ENCODE measurements at regions not wholly inside any gene's neighbourhood (a gene's known extent, or its start where the extent isn't known, plus 50 kb on each side); places are given as distances from the start of the nearest gene placed in this dataset.

GRCh38 chr3:66106788-66107187 is 68.1 kb upstream of the MAGI1 start:
- Mint-ChIP-seq H3K9me3 (no peaks in the 10 kb centered on the region), H3K4me1 (ENCODE audit: low read depth in 2 of 2) (no peaks in the 10 kb centered on the region)

GRCh38 chr3:66104535-66104934 is 65.8 kb upstream of the MAGI1 start:
- H3K4me3 Mint-ChIP-seq = no peak overlapping the region
- no peaks in the 10 kb centered on the region for H3K9me3 Mint-ChIP-seq
- H3K4me1 Mint-ChIP-seq (ENCODE audit: low read depth in 2 of 2) = no peaks in the 10 kb centered on the region
- no peaks in the 10 kb centered on the region for H3K36me3 Mint-ChIP-seq
- H3K27me3 Mint-ChIP-seq = no peaks in the 10 kb centered on the region
- ATAC-seq (no peak), DNase-seq (ENCODE audit: low spot score) (no peak)
- H3K27ac Mint-ChIP-seq = no peak overlapping the region

More at GRCh38 chr3:66106788-66107187, 68.1 kb upstream of the MAGI1 start:
- peaks cover 0 to 4% of the 10 kb centered on the region in 2 donors for H3K27me3 Mint-ChIP-seq
- ATAC-seq (no peak), DNase-seq (ENCODE audit: low spot score) (no peak)
- H3K27ac Mint-ChIP-seq = no peak overlapping the region
- H3K4me3 Mint-ChIP-seq = no peak overlapping the region
- no peaks in the 10 kb centered on the region for H3K36me3 Mint-ChIP-seq

- Mint-ChIP-seq H3K9me3 (no peaks in the 10 kb centered on the region), H3K36me3 (no peaks in the 10 kb centered on the region), H3K27ac (no peak overlapping the region), H3K4me1 (ENCODE audit: low read depth in 2 of 2) (no peaks in the 10 kb centered on the region), H3K27me3 (no peaks in the 10 kb centered on the region), H3K4me3 (no peak overlapping the region)
- ATAC-seq (no peak), DNase-seq (ENCODE audit: low spot score) (no peak)
Measured at GRCh38 chr3:66103729-66104128, 65.0 kb upstream of the MAGI1 start.

GRCh38 chr3:66101901-66102300 is 63.2 kb upstream of the MAGI1 start:
- Mint-ChIP-seq H3K4me3 (no peak overlapping the region), H3K27ac (no peak overlapping the region), H3K4me1 (ENCODE audit: low read depth in 2 of 2) (no peaks in the 10 kb centered on the region), H3K36me3 (no peaks in the 10 kb centered on the region), H3K27me3 (no peaks in the 10 kb centered on the region), H3K9me3 (no peaks in the 10 kb centered on the region)
- ATAC-seq = no peak
- no peak for DNase-seq (ENCODE audit: low spot score)

- Mint-ChIP-seq H3K4me3 (no peak overlapping the region), H3K27ac (no peak overlapping the region), H3K9me3 (peaks cover 7% of the 10 kb centered on the region), H3K4me1 (ENCODE audit: low read depth in 2 of 2) (no peaks in the 10 kb centered on the region), H3K36me3 (no peaks in the 10 kb centered on the region), H3K27me3 (no peaks in the 10 kb centered on the region)
- DNase-seq (ENCODE audit: low spot score) (no peak), ATAC-seq (no peak)
Measured at GRCh38 chr3:66099541-66100065, 60.9 kb upstream of the MAGI1 start.

- Mint-ChIP-seq H3K27me3 (no peaks in the 10 kb centered on the region), H3K27ac (no peak overlapping the region), H3K4me1 (ENCODE audit: low read depth in 2 of 2) (no peaks in the 10 kb centered on the region), H3K36me3 (no peaks in the 10 kb centered on the region), H3K9me3 (peaks cover 7% of the 10 kb centered on the region), H3K4me3 (no peak overlapping the region)
- DNase-seq (ENCODE audit: low spot score) (no peak), ATAC-seq (no peak)
Measured at GRCh38 chr3:66098436-66098835, 59.7 kb upstream of the MAGI1 start.

GRCh38 chr3:66097647-66098046 is 58.9 kb upstream of the MAGI1 start:
- ATAC-seq = no peak
- no peaks in the 10 kb centered on the region for H3K27me3 Mint-ChIP-seq

GRCh38 chr3:66095295-66096001 is 56.7 kb upstream of the MAGI1 start:
- DNase-seq (ENCODE audit: low spot score) (no peak), ATAC-seq (no peak)
- Mint-ChIP-seq H3K4me3 (no peak overlapping the region), H3K36me3 (no peaks in the 10 kb centered on the region), H3K4me1 (ENCODE audit: low read depth in 2 of 2) (no peaks in the 10 kb centered on the region), H3K9me3 (peaks cover 7% of the 10 kb centered on the region), H3K27me3 (no peaks in the 10 kb centered on the region), H3K27ac (no peak overlapping the region)

More at GRCh38 chr3:66097647-66098046, 58.9 kb upstream of the MAGI1 start:
- no peaks in the 10 kb centered on the region for H3K4me1 Mint-ChIP-seq (ENCODE audit: low read depth in 2 of 2)
- no peak overlapping the region for H3K4me3 Mint-ChIP-seq
- H3K36me3 Mint-ChIP-seq = no peaks in the 10 kb centered on the region
- no peak for DNase-seq (ENCODE audit: low spot score)
- H3K27ac Mint-ChIP-seq = no peak overlapping the region
- peaks cover 7% of the 10 kb centered on the region for H3K9me3 Mint-ChIP-seq

- no peaks in the 10 kb centered on the region for H3K27me3 Mint-ChIP-seq
- DNase-seq (ENCODE audit: low spot score) (no peak), ATAC-seq (no peak)
- H3K4me3 Mint-ChIP-seq = no peak overlapping the region
- H3K36me3 Mint-ChIP-seq = no peaks in the 10 kb centered on the region
- H3K9me3 Mint-ChIP-seq = peaks cover 7% of the 10 kb centered on the region
- no peaks in the 10 kb centered on the region for H3K4me1 Mint-ChIP-seq (ENCODE audit: low read depth in 2 of 2)
- H3K27ac Mint-ChIP-seq = no peak overlapping the region
Measured at GRCh38 chr3:66093981-66094380, 55.3 kb upstream of the MAGI1 start.

- Mint-ChIP-seq H3K4me3 (no peak overlapping the region), H3K4me1 (ENCODE audit: low read depth in 2 of 2) (no peaks in the 10 kb centered on the region), H3K27ac (no peak overlapping the region), H3K9me3 (peaks cover 7% of the 10 kb centered on the region), H3K36me3 (no peaks in the 10 kb centered on the region), H3K27me3 (no peaks in the 10 kb centered on the region)
- ATAC-seq = no peak
- DNase-seq (ENCODE audit: low spot score) = no peak
Measured at GRCh38 chr3:66092175-66092995, 53.7 kb upstream of the MAGI1 start.

Data from natural killer cell treated with Interleukin-12 subunit alpha and Interleukin-12 subunit beta and Interleukin-15 and Interleukin-18, amount 100 ng/mL, for 72 hours (primary cell).